SJCRH30 (cell line): ENCODE measurements at regions not wholly inside any gene's neighbourhood (a gene's known extent, or its start where the extent isn't known, plus 50 kb on each side); places are given as distances from the start of the nearest gene placed in this dataset.
"Not testable (repeated sequence)": the region's sequence is repeated elsewhere in the genome, so short reads cannot be mapped to it uniquely, and the experiment has no call there.

Experiments
- DNase-seq, 2 experiments: peaks; one replicate each; pipeline ENCODE4 v3.0.0-alpha.2; 2015 to 2020
- H3K27ac ChIP-seq: fragments of 250-450 bp; sonication (Bioruptor Pico); 2 replicates; pipeline ENCODE4 v1.5.1; 2020; ENCODE audit warnings: mild to moderate bottlenecking, moderate library complexity
- H3K27me3 ChIP-seq: fragments of 250-450 bp; sonication (Bioruptor Pico); 2 replicates; pipeline ENCODE4 v1.5.1; 2020; ENCODE audit warnings: mild to moderate bottlenecking, moderate library complexity
- H3K36me3 ChIP-seq: fragments of 250-450 bp; sonication (Bioruptor Pico); 2 replicates; pipeline ENCODE4 v1.5.1; 2020; ENCODE audit warnings: mild to moderate bottlenecking, moderate library complexity
- H3K4me1 ChIP-seq: fragments of 250-450 bp; sonication (Bioruptor Pico); 2 replicates; pipeline ENCODE4 v1.5.1; 2020; ENCODE audit warnings: mild to moderate bottlenecking, moderate library complexity
- H3K4me3 ChIP-seq: fragments of 250-450 bp; sonication (Bioruptor Pico); 2 replicates; pipeline ENCODE4 v1.5.1; 2020; ENCODE audit warnings: mild to moderate bottlenecking, moderate library complexity
- H3K9me3 ChIP-seq: fragments of 250-450 bp; sonication (Bioruptor Pico); replicated peaks from 2 replicates; pipeline ENCODE4 v1.5.1; 2020; ENCODE audit warnings: mild to moderate bottlenecking, moderate library complexity

DNA sequence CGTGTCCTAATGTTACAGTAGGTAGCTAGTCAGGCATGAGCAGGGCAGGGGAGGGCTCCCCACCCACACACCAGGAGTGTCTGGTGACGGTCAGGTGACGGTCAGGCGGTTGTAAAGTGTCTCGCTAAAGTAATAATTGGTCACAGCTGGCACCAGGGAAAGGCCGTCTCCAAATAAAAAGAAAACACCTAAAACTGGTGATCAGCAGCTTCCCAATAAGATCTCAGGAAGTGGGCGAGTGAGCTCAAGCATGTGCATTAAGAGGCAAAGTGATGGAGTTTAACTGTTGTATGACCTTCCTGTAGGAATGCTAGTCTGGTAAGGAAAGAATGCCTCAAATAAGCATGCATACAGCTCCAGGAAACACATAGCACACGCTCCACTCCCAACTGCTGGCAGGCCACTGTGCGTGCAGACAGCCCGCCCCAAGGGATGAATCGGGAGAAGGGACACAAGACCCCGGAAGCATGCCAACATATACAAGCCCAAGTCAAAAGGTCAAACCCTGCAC is 177.1 kb downstream of the RNF144A start:
- H3K9me3 ChIP-seq: no peaks in the 10 kb centered on the region
- H3K36me3 ChIP-seq: no peaks in the 10 kb centered on the region
- peaks cover 5% of the 10 kb centered on the region; the same call in 1 of the 2 replicates for H3K4me1 ChIP-seq
- H3K27me3 ChIP-seq: peaks cover 16% of the 10 kb centered on the region
- peak in 1 of 2 experiments; percentile 16 for DNase-seq
- no peak overlapping the region for H3K4me3 ChIP-seq
- no peak overlapping the region for H3K27ac ChIP-seq

DNA sequence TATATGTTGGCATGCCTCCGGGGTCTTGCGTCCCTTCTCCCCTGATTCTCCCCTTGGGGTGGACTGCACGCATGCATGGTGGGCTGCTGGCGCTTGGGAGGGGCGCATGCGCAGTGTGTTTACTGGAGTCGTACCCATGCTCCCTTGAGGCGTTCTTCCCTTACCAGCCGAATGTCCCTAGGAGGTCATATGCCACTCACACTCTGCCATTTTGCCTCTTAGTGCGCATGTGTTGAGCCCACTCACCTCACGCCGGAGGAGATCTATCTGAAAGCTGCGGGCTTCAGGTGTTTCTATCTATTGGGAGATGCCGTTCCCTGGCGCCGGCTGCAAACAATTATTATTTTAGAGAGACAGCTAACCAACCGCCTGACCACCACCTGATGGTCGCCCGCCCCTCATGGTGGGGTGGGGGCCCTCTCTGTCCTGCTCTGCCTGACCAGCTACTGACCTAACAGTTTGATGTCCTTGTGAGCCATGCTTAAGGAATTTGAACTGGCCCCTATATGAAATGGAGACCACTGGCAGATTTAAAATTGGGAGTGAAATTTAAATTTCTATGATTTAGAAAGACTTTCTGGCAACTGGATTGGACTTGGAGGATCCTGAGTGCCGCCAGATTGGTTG is 179.6 kb downstream of the RNF144A start:
- Histone ChIP-seq H3K4me3 (no peak overlapping the region), H3K36me3 (no peaks in the 10 kb centered on the region), H3K27me3 (peaks cover 12% of the 10 kb centered on the region), H3K9me3 (no peaks in the 10 kb centered on the region), H3K4me1 (peaks cover 5% of the 10 kb centered on the region; the same call in 1 of the 2 replicates), H3K27ac (no peak overlapping the region)
- DNase-seq: no peak

DNA sequence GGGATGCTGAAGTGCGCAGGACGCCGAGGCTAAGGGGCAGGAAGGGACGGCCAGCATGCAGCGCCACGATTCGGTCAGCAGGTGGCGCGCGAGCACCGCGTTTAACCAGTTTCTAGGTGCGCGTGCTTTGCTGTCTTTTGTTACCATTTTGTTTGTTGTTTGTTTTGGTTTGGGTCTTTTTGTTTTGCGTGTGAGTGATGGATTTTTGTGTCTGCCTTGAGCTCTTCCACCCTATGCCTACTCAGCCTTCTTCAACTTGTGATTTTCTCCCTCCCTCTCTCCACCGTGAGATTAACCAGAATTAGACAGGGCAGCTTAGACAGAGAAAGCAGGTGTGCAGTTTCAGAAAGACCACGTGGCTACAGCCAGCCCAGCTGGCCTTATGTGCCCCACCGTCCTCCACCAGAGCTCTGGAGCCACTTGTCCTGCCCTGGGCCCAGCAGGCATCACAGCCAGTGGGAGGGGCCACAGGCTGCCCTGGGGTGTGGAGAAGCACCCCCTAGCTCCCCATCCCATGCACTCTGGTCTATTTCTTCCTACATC is 180.2 kb downstream of the RNF144A start:
- no peaks in the 10 kb centered on the region for H3K9me3 ChIP-seq
- H3K27me3 ChIP-seq: peaks cover 12% of the 10 kb centered on the region
- no peak overlapping the region for H3K4me3 ChIP-seq
- peaks cover 5% of the 10 kb centered on the region; the same call in 1 of the 2 replicates for H3K4me1 ChIP-seq
- no peaks in the 10 kb centered on the region for H3K36me3 ChIP-seq
- H3K27ac ChIP-seq: no peak overlapping the region
- peak; percentile 56 to 79 for DNase-seq

- no peak for DNase-seq
- H3K4me3 ChIP-seq: no peak overlapping the region
- no peaks in the 10 kb centered on the region for H3K36me3 ChIP-seq
- H3K27me3 ChIP-seq: peaks cover 12% of the 10 kb centered on the region
- H3K4me1 ChIP-seq: peaks cover 5% of the 10 kb centered on the region; the same call in 1 of the 2 replicates
- H3K27ac ChIP-seq: no peak overlapping the region
- no peaks in the 10 kb centered on the region for H3K9me3 ChIP-seq
These were observed 181.6 kb downstream of the RNF144A start for GRCh38 chr2:7098816-7099215.

DNA sequence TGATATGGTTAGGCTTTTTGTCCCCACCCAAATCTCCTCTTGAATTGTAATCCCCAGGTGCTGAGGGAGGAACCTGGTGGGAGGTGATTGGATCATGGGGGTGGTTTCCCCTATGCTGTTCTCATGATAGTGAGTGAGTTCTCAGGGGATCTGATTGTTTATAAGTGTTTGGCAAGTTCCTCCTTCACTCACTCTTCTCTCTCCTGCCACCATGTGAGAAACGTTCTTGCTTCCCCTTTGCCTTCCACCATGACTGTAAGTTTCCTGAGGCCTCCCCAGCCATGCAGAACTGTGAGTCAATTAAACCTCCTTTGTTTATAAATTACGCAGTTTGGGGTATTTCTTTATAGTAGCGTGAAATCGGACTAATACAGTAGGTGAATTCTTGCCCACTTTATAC is 182.5 kb downstream of the RNF144A start:
- not testable (repeated sequence) for H3K9me3 ChIP-seq, H3K4me1 ChIP-seq, H3K36me3 ChIP-seq, H3K4me3 ChIP-seq, H3K27ac ChIP-seq, H3K27me3 ChIP-seq, DNase-seq

DNA sequence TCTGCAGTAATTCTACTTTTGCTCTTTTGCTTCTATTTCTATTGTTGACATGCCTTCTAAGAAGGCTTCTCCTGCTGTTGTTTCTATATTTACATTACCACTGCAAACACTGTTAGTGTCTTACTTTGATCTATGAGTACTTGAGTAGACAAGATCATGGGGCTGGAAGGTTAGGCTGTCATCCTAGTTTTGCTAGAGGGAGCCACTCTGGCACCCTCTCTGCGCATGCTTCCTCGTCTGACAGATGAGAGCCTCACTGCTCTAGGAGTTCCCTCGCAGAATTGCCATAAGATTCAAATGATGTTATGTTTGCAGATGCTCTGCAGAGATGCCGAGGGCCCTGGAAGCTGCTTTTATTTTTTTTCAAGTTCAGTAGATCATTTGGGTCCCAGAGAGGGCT is 185.6 kb downstream of the RNF144A start:
- no peak overlapping the region for H3K27ac ChIP-seq
- H3K36me3 ChIP-seq: no peaks in the 10 kb centered on the region
- H3K4me1 ChIP-seq: peaks cover 2% of the 10 kb centered on the region; the same call in 1 of the 2 replicates
- no peaks in the 10 kb centered on the region; the same call in 1 of the 2 replicates for H3K27me3 ChIP-seq
- H3K9me3 ChIP-seq: no peaks in the 10 kb centered on the region
- no peak overlapping the region for H3K4me3 ChIP-seq
- no peak for DNase-seq

DNA sequence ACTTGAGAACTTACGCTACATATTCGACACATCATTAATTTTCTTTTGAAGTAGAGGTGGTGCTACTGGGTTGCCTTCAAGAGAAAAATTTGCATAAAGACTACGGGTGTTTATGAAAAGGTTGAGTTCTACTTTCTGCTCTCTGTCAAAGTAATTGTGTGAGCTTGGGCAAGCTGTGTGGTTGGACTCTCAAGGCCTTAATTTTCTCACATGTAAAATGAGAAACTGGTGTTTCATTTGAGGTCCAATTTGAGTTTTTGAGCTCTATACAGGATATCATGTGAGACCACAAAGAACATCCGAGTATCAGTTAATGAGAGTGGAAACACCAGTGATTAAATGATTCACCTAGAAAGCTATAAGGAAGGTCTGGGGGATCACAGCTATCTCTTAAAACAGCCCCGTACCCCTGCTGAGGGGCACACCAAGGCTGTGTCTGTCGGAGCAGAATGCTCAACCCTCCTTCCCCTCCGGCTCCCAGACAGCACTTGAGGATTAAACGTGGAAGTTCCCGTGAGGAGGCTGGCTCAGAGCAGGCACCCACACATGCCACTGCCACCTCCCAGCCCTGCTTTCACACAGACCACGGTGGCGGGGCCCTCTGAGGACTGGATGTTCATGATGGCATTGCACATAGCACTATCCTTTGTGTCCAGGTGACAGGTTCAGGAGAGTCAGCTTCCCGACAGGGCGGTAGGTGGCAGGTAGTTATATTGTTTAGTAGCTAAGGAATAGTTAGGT is 191.8 kb downstream of the RNF144A start:
- peaks cover 12% of the 10 kb centered on the region for H3K27me3 ChIP-seq
- DNase-seq: no peak
- H3K27ac ChIP-seq: no peak overlapping the region
- H3K9me3 ChIP-seq: no peaks in the 10 kb centered on the region
- H3K4me1 ChIP-seq: no peaks in the 10 kb centered on the region
- no peak overlapping the region for H3K4me3 ChIP-seq
- no peaks in the 10 kb centered on the region for H3K36me3 ChIP-seq

DNA sequence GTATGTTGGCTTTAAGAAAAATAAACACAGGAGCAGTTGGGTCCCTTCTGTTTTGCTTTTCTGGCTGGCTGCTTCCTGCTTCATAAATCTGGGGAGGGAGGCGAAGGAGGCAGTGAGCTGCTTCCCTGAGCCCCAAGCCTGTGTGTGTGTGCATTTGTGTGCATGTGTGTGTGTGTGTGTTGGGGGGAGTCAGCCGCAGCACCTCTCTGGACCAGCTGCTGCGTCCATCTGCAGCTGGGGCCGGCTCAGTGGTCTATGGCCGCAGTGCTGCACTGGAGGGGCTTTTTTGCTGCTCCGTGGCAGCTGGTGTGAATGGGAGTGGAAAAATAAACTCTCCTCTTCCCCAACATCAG is 192.3 kb downstream of the RNF144A start:
- no peaks in the 10 kb centered on the region for H3K4me1 ChIP-seq
- H3K27me3 ChIP-seq: peaks cover 12% of the 10 kb centered on the region
- H3K9me3 ChIP-seq: no peaks in the 10 kb centered on the region
- H3K36me3 ChIP-seq: no peaks in the 10 kb centered on the region
- no peak overlapping the region for H3K27ac ChIP-seq
- no peak overlapping the region for H3K4me3 ChIP-seq
- DNase-seq: no peak

DNA sequence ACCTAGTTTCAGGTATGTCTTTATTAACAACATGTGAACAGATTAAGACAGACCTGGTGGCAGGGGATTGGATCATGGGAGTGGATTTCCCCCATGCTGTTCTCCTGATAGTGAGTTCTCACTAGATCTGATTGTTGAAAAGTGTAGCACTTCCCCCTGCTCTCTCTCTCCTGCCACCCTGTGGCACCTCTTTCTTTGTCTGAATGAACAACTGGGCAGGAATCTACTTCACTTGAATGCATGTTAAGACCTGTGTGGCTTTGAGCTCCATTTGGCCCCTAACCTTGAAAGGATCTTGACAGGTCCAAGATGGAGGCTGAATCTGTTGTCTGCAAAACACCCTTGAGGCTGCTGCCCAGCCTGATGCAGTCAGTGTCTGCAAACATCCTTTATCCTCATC is 194.4 kb downstream of the RNF144A start:
- peaks cover 12% of the 10 kb centered on the region for H3K27me3 ChIP-seq
- H3K4me1 ChIP-seq: no peaks in the 10 kb centered on the region

DNA sequence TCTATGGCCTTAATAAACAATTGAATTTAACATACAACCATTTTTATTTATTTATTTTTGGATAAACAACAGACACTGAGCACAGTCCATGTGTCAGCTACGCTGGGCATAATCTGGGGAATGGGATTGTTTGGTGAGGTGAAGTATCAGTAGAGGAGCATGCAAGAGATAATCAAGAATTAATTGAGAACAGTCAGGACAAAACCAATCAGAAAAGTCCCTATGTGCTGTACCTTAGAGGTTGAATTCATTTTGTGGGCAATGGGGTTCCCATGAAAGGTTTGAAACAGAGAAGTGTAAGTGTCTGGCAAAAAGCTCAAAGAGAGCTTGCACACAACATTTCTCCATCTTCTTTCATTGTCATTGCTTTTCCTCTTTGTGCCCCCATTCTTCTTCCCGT is 198.2 kb downstream of the RNF144A start:
- peaks cover 7% of the 10 kb centered on the region for H3K27me3 ChIP-seq
- no peak overlapping the region for H3K4me3 ChIP-seq
- no peaks in the 10 kb centered on the region for H3K36me3 ChIP-seq

More for the DNA sequence above, 194.4 kb downstream of the RNF144A start:
- DNase-seq: no peak
- Histone ChIP-seq H3K9me3 (no peaks in the 10 kb centered on the region), H3K27ac (no peak overlapping the region), H3K36me3 (no peaks in the 10 kb centered on the region), H3K4me3 (no peak overlapping the region)

GRCh38 chr2:7115906-7116305 is 198.7 kb downstream of the RNF144A start:
- Histone ChIP-seq H3K27ac (no peak overlapping the region), H3K27me3 (peaks cover 6% of the 10 kb centered on the region; the same call in 1 of the 2 replicates), H3K4me3 (no peak overlapping the region), H3K9me3 (no peaks in the 10 kb centered on the region), H3K4me1 (no peaks in the 10 kb centered on the region), H3K36me3 (no peaks in the 10 kb centered on the region)
- no peak for DNase-seq

More for the DNA sequence above, 198.2 kb downstream of the RNF144A start:
- H3K9me3 ChIP-seq: no peaks in the 10 kb centered on the region
- no peak overlapping the region for H3K27ac ChIP-seq
- DNase-seq: no peak
- no peaks in the 10 kb centered on the region for H3K4me1 ChIP-seq

DNA sequence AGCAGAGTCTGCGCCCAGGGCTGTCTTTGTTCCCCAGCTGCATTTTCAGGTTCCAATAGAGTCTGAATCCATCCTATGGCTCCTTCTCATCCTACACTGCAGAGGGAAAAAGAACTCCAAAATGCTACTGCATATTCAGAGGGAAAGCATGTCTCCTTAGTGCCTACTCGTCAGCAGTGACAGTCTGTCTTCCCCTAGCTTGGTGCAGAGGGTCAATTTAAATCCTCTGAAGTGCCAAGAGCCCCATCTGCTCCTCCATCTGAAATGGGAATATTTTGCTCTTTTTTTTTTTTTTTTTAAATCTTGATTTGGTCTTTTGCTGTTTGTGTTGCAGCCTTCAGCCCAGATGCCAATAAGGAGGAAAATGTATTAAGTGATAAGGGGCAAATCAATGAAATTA is 199.3 kb downstream of the RNF144A start:
- DNase-seq: no peak
- H3K27ac ChIP-seq: no peak overlapping the region
- peaks cover 5% of the 10 kb centered on the region; the same call in 1 of the 2 replicates for H3K27me3 ChIP-seq
- H3K4me3 ChIP-seq: no peak overlapping the region
- H3K4me1 ChIP-seq: no peaks in the 10 kb centered on the region
- H3K9me3 ChIP-seq: no peaks in the 10 kb centered on the region
- H3K36me3 ChIP-seq: no peaks in the 10 kb centered on the region

DNA sequence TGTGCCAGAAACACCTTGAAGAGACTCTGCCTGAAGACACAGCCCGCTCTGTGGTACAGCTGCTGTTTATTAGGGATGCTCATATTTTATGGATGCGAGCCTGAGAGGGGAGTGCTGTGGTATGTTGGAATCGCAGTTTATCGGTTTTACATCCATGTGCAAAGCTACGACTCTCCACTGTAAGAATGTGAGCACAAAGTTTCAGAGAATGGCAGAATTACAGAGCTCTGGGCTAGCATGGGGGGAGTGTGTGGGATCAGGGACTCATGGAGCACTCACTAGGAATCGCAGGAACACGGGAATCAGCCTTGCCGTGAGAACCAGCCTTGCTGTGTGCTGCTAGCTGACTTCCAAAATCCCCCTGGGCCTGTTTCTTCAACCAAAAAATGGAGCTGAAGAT is 199.9 kb downstream of the RNF144A start:
- no peak overlapping the region for H3K27ac ChIP-seq
- no peaks in the 10 kb centered on the region for H3K36me3 ChIP-seq
- 0 out of 2 replicates have a peak, but pooled peaks cover 3% of the 10 kb centered on the region for H3K27me3 ChIP-seq
- no peak for DNase-seq
- H3K9me3 ChIP-seq: no peaks in the 10 kb centered on the region
- H3K4me3 ChIP-seq: no peak overlapping the region
- no peaks in the 10 kb centered on the region for H3K4me1 ChIP-seq

- no peak for DNase-seq
- Histone ChIP-seq H3K27ac (no peak overlapping the region), H3K9me3 (no peaks in the 10 kb centered on the region), H3K27me3 (no peaks in the 10 kb centered on the region), H3K4me1 (no peaks in the 10 kb centered on the region), H3K4me3 (no peak overlapping the region), H3K36me3 (no peaks in the 10 kb centered on the region)
These were observed 201.5 kb downstream of the RNF144A start for GRCh38 chr2:7118606-7119131.
